OCI-LY1 (cell line): ENCODE measurements at regions not wholly inside any gene's neighbourhood (a gene's known extent, or its start where the extent isn't known, plus 50 kb on each side); places are given as distances from the start of the nearest gene placed in this dataset.

ENCODE experiments used
- EZH2 ChIP-seq: fragments of 200-600 bp; sonication (generic), shearing (Covaris generic); IDR thresholded peaks from 2 replicates; pipeline ENCODE4 v1.8.0; 2017; ENCODE audit warnings: borderline replicate concordance, mixed run types, mild to moderate bottlenecking, antibody characterized with exemption, low read length, moderate library complexity, mixed read lengths
- TF ChIP-seq, protein P1 (sequence below): fragments of 200-600 bp; sonication (generic), shearing (Covaris generic); IDR thresholded peaks from 2 replicates; pipeline ENCODE4 v1.5.1; 2017; ENCODE audit warnings: mild to moderate bottlenecking, antibody characterized with exemption, low read length, moderate library complexity, mixed read lengths

DNA sequence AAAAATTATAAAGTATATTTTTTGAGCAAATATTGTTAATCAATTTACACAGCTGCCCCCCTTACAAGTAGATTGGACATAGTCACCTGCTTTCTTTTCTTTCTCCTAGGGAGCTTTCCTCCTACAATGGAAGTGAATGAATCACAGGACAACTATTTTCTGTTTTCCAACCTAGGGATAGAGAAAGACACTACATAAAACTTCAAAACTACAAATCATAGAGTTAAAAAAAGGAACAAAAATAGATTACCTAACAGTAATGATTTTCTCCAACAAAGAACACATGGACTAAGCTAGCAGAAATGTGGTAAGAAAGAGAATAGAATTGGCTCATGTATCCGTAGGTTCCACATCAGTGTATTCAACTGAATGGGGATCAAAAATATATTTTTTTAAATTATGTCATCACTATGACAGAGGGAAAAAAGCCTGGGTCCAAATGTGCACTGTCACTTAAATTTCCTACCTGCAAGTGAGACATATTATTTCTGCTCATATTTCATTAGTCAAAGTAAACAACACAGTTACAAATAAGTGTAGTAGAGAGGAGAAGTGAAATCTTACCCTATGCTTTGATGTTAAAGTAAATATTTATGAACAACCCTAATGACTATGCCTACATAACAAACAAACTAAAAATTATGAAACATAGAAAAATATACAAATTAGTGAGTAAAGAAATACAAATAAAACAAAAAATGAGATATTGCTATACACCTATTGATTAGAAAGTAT is 756.7 kb downstream of the SOCS6 start:
- TF ChIP-seq, protein P1, sequence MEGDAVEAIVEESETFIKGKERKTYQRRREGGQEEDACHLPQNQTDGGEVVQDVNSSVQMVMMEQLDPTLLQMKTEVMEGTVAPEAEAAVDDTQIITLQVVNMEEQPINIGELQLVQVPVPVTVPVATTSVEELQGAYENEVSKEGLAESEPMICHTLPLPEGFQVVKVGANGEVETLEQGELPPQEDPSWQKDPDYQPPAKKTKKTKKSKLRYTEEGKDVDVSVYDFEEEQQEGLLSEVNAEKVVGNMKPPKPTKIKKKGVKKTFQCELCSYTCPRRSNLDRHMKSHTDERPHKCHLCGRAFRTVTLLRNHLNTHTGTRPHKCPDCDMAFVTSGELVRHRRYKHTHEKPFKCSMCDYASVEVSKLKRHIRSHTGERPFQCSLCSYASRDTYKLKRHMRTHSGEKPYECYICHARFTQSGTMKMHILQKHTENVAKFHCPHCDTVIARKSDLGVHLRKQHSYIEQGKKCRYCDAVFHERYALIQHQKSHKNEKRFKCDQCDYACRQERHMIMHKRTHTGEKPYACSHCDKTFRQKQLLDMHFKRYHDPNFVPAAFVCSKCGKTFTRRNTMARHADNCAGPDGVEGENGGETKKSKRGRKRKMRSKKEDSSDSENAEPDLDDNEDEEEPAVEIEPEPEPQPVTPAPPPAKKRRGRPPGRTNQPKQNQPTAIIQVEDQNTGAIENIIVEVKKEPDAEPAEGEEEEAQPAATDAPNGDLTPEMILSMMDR = no peak
- TF ChIP-seq EZH2 = no peak
